SH-SY5Y (cell line): ENCODE measurements at regions not wholly inside any gene's neighbourhood (a gene's known extent, or its start where the extent isn't known, plus 50 kb on each side); places are given as distances from the start of the nearest gene placed in this dataset.

ENCODE experiments used
- GATA2 ChIP-seq: IDR thresholded peaks from 2 replicates; pipeline ENCODE4 v1.6.1; 2011; ENCODE audit warnings: mild to moderate bottlenecking, low read depth, low read length
- GATA3 ChIP-seq: IDR thresholded peaks from 2 replicates; pipeline ENCODE4 v1.6.1; 2011; ENCODE audit warnings: low read depth, mild to moderate bottlenecking, low read length, moderate library complexity

DNA sequence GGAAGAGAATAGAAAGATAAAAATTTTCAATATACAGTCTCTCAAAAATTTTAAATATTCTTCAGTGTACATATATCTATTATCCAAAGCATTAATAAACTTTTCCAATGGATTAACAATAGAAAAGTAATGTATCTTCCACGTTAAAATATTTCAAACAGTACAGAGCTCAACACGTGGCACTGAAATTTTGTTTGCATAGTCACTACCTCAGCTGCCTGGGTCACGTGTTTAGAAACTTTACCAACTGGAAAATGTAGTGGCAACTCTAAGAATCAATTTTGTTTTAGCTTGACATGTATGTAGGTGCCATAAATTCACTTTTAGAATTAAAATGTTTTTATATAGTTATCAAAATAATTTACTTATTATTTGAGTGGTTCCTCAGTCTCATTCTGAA lies 85.3 kb downstream of the CNTN3 start:
- TF ChIP-seq GATA2 = no peak
- TF ChIP-seq GATA3 = no peak
